Activated CD4-positive, alpha-beta memory T cell treated with anti-CD3 and anti-CD28 coated beads, Interleukin-2, amount 10 ng/mL, durations not matched to agents 7 days and 5 days (primary cell): ENCODE measurements at regions not wholly inside any gene's neighbourhood (a gene's known extent, or its start where the extent isn't known, plus 50 kb on each side); places are given as distances from the start of the nearest gene placed in this dataset.

ENCODE experiments used
- CTCF ChIA-PET: fragments of 350-600 bp; sonication (Branson Sonifier 250); formaldehyde crosslinking; loops from one replicate; lab custom pipeline; 2021; ENCODE audit warnings: antibody characterized with exemption, inconsistent platforms; lab: Charles Lee
- POLR2A ChIA-PET: fragments of 350-600 bp; sonication (Branson Sonifier 250); formaldehyde crosslinking; loops from one replicate; lab custom pipeline; 2021; ENCODE audit warnings: antibody characterized with exemption; lab: Charles Lee
- DNase-seq: peaks from one replicate; pipeline ENCODE4 v3.0.0-alpha.2; 2020
- H3K27ac Mint-ChIP-seq: one replicate; pipeline ENCODE4 v1.8.0; 2021; ENCODE audit warnings: mild to moderate bottlenecking, mixed read lengths
- H3K27me3 Mint-ChIP-seq: one replicate; pipeline ENCODE4 v1.8.0; 2021; ENCODE audit warnings: mixed read lengths
- H3K36me3 Mint-ChIP-seq: one replicate; pipeline ENCODE4 v1.8.0; 2021; ENCODE audit warnings: low read depth, mixed read lengths
- H3K4me1 Mint-ChIP-seq: one replicate; pipeline ENCODE4 v1.8.0; 2021; ENCODE audit warnings: mixed read lengths
- H3K4me3 Mint-ChIP-seq: one replicate; pipeline ENCODE4 v1.8.0; 2021; ENCODE audit warnings: mild to moderate bottlenecking, mixed read lengths
- H3K9me3 Mint-ChIP-seq: one replicate; pipeline ENCODE4 v1.8.0; 2021; ENCODE audit warnings: mixed read lengths

- Mint-ChIP-seq H3K36me3 (no peaks in the 10 kb centered on the region), H3K27ac (no peak overlapping the region), H3K9me3 (no peaks in the 10 kb centered on the region), H3K4me1 (no peaks in the 10 kb centered on the region), H3K27me3 (no peaks in the 10 kb centered on the region), H3K4me3 (no peak overlapping the region)
- CTCF ChIA-PET, result no interaction called here
- POLR2A ChIA-PET, result no interaction called here
- DNase-seq, result no peak
Observed at GRCh38 chrX:95884186-95884585, 800.5 kb upstream of the DIAPH2 start.

GRCh38 chrX:95885074-95885473, 799.6 kb upstream of the DIAPH2 start:
- no peaks in the 10 kb centered on the region for H3K27me3 Mint-ChIP-seq
- H3K27ac Mint-ChIP-seq, result no peak overlapping the region
- ChIA-PET CTCF (no interaction called here), POLR2A (no interaction called here)
- H3K4me1 Mint-ChIP-seq, result no peaks in the 10 kb centered on the region
- no peak for DNase-seq
- H3K9me3 Mint-ChIP-seq, result no peaks in the 10 kb centered on the region
- H3K36me3 Mint-ChIP-seq, result no peaks in the 10 kb centered on the region
- H3K4me3 Mint-ChIP-seq, result no peak overlapping the region

DNA sequence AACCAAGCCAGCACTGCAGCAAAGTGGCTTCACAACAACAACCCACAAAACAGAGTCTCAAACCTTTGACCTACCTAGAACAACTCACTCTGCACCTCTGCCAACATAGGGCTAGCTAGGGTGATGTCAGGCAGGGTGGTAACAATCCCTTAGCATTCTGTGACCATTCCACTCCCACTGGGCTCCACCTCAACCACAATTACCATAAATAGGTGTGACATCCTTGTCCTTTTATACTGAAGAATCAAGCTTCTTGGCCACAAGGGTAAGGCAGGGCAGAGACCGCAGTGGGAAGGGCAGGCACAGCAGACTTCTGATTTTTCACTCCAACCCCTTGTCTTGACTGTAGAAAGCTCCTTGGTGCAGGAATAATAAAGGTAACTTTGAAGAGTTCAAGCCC, 795.4 kb upstream of the DIAPH2 start:
- H3K36me3 Mint-ChIP-seq, result no peaks in the 10 kb centered on the region
- POLR2A ChIA-PET, result no interaction called here
- no peak for DNase-seq
- no peak overlapping the region for H3K27ac Mint-ChIP-seq
- CTCF ChIA-PET, result no interaction called here
- no peaks in the 10 kb centered on the region for H3K9me3 Mint-ChIP-seq
- no peaks in the 10 kb centered on the region for H3K27me3 Mint-ChIP-seq
- H3K4me3 Mint-ChIP-seq, result no peak overlapping the region
- no peaks in the 10 kb centered on the region for H3K4me1 Mint-ChIP-seq

DNA sequence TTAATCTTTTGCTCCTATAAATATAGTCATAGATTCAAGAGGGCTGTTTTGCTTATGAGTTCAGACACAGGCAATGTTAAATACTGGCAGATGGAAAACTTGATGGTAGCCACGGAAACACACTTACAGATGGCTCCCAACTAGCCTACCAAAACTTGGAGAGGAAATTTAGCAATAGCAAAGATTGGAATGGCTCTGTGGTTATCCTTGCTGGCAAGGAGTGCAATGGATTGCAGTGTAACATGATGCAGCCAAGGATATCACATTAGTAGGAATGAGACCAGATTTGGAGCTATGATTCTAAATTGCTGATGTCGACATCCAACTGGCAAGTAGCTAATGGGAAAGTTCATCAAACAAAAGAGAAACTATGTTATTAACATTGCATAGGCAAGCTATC, 791.0 kb upstream of the DIAPH2 start:
- Mint-ChIP-seq H3K36me3 (no peaks in the 10 kb centered on the region), H3K27ac (no peak overlapping the region), H3K9me3 (no peaks in the 10 kb centered on the region), H3K4me1 (no peaks in the 10 kb centered on the region), H3K27me3 (no peaks in the 10 kb centered on the region), H3K4me3 (no peak overlapping the region)
- no peak for DNase-seq
- POLR2A ChIA-PET, result no interaction called here
- CTCF ChIA-PET, result interaction anchor here (0.7 kb wide), 1 partner anchor 13 kb away, joined by 4 read pairs; no protein-coding TSS in a partner anchor

DNA sequence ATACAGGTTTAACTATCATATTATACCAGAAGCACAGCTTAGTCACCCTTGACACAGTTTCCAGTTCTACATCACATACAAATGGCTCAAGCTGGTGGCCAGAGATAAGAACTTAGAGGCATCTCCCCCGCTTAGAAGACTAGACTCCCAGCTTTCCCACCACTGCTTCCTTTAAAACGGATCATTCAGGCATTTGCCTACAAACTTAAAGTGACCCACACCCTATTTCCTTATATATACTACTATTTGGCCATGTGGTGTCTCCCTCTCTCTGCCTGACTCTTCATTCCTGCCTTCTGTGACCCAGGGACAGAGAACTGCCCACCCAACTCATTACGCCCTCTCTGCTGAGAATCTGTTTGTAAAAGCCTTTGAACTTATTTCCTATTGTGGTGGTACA, 781.2 kb upstream of the DIAPH2 start:
- no peak overlapping the region for H3K27ac Mint-ChIP-seq
- no peak overlapping the region for H3K4me3 Mint-ChIP-seq
- no peaks in the 10 kb centered on the region for H3K4me1 Mint-ChIP-seq
- H3K27me3 Mint-ChIP-seq, result no peaks in the 10 kb centered on the region
- ChIA-PET CTCF (no interaction called here), POLR2A (no interaction called here)
- no peaks in the 10 kb centered on the region for H3K9me3 Mint-ChIP-seq
- DNase-seq, result no peak
- no peaks in the 10 kb centered on the region for H3K36me3 Mint-ChIP-seq

GRCh38 chrX:95903975-95904374, 780.7 kb upstream of the DIAPH2 start:
- H3K27ac Mint-ChIP-seq, result no peak overlapping the region
- no peaks in the 10 kb centered on the region for H3K27me3 Mint-ChIP-seq
- DNase-seq, result no peak
- POLR2A ChIA-PET, result no interaction called here
- no peaks in the 10 kb centered on the region for H3K9me3 Mint-ChIP-seq
- H3K4me3 Mint-ChIP-seq, result no peak overlapping the region
- no peaks in the 10 kb centered on the region for H3K36me3 Mint-ChIP-seq
- H3K4me1 Mint-ChIP-seq, result no peaks in the 10 kb centered on the region
- CTCF ChIA-PET, result no interaction called here

- Mint-ChIP-seq H3K27ac (no peak overlapping the region), H3K27me3 (no peaks in the 10 kb centered on the region)
- CTCF ChIA-PET, result no interaction called here
Observed at GRCh38 chrX:95907081-95907480, 777.6 kb upstream of the DIAPH2 start.

DNA sequence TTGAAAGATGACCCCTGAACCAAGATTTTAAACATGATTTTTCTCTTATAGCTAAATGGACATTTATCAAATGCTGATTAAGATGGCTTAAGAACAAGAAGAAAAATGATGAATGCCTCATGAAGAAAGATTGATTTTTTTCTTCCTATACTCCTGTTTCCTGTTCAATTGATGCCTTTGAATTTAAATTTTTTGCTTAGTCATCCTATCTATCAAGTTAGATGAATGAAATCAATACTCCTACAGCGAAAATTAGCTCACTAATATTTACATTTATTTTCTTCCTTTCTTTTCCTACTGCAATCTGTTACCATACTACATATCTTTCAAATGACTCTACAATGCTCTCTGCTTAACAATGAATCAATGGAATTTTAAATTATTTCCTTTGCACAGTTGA, 773.6 kb upstream of the DIAPH2 start:
- Mint-ChIP-seq H3K27ac (no peak overlapping the region), H3K9me3 (no peaks in the 10 kb centered on the region)
- POLR2A ChIA-PET, result no interaction called here

More at GRCh38 chrX:95907081-95907480, 777.6 kb upstream of the DIAPH2 start:
- H3K4me1 Mint-ChIP-seq, result no peaks in the 10 kb centered on the region
- POLR2A ChIA-PET, result no interaction called here
- no peaks in the 10 kb centered on the region for H3K9me3 Mint-ChIP-seq
- no peak for DNase-seq
- H3K4me3 Mint-ChIP-seq, result no peak overlapping the region
- H3K36me3 Mint-ChIP-seq, result no peaks in the 10 kb centered on the region

GRCh38 chrX:95919605-95920004, 765.0 kb upstream of the DIAPH2 start:
- ChIA-PET CTCF (no interaction called here), POLR2A (no interaction called here)
- Mint-ChIP-seq H3K9me3 (no peaks in the 10 kb centered on the region), H3K27me3 (no peaks in the 10 kb centered on the region), H3K4me3 (no peak overlapping the region), H3K27ac (no peak overlapping the region), H3K4me1 (no peaks in the 10 kb centered on the region), H3K36me3 (no peaks in the 10 kb centered on the region)
- no peak for DNase-seq

More for the DNA sequence above, 773.6 kb upstream of the DIAPH2 start:
- Mint-ChIP-seq H3K4me1 (no peaks in the 10 kb centered on the region), H3K36me3 (no peaks in the 10 kb centered on the region), H3K27me3 (no peaks in the 10 kb centered on the region), H3K4me3 (no peak overlapping the region)
- no peak for DNase-seq
- CTCF ChIA-PET, result no interaction called here

DNA sequence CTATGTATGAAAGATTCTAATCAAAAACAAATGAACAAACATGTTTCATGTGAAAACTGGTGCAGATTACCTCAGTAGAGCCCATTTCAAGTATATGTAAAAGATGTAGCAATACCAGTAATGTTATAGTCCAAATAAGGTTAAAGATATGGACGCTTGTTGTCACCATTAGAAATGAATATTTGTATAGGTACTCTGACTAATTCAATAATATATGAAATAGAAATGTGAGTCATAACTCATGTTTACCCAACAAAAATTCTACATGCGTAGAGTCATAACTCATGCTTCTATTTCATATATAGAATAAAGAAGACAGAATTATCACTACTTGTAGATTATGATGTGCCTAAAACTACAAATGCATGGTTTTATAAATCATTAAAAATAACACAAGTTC, 739.1 kb upstream of the DIAPH2 start:
- CTCF ChIA-PET, result no interaction called here
- no peak for DNase-seq
- POLR2A ChIA-PET, result no interaction called here
- Mint-ChIP-seq H3K27ac (no peak overlapping the region), H3K4me3 (no peak overlapping the region), H3K27me3 (no peaks in the 10 kb centered on the region), H3K9me3 (no peaks in the 10 kb centered on the region), H3K36me3 (no peaks in the 10 kb centered on the region), H3K4me1 (no peaks in the 10 kb centered on the region)

DNA sequence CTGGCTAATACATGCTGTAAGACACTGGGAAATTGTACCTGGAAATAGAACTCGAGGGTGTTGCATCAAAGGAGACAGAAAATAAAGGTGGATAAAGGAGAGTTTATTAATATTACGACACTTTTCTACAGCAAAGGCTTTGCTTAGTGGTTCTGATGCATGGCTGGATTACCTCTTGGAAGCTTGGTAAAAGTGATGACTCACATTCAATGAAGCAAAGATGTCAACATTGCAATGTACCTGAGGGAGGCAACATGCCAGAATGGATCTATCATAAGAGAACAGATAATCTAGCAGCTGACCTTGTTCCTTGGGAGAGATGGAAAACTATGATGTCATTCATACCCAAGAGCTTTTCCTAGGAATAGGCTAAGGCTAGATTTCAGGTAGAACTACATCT, 735.1 kb upstream of the DIAPH2 start:
- ChIA-PET POLR2A (no interaction called here), CTCF (no interaction called here)
- DNase-seq, result no peak
- H3K4me3 Mint-ChIP-seq, result no peak overlapping the region
- H3K36me3 Mint-ChIP-seq, result no peaks in the 10 kb centered on the region
- no peaks in the 10 kb centered on the region for H3K9me3 Mint-ChIP-seq
- H3K4me1 Mint-ChIP-seq, result no peaks in the 10 kb centered on the region
- H3K27me3 Mint-ChIP-seq, result no peaks in the 10 kb centered on the region
- no peak overlapping the region for H3K27ac Mint-ChIP-seq

GRCh38 chrX:95950679-95951078, 734.0 kb upstream of the DIAPH2 start:
- DNase-seq, result no peak
- Mint-ChIP-seq H3K27ac (no peak overlapping the region), H3K9me3 (no peaks in the 10 kb centered on the region), H3K4me3 (no peak overlapping the region), H3K36me3 (no peaks in the 10 kb centered on the region), H3K27me3 (no peaks in the 10 kb centered on the region), H3K4me1 (no peaks in the 10 kb centered on the region)
- POLR2A ChIA-PET, result no interaction called here
- CTCF ChIA-PET, result no interaction called here

- Mint-ChIP-seq H3K27me3 (no peaks in the 10 kb centered on the region), H3K4me1 (no peaks in the 10 kb centered on the region), H3K9me3 (no peaks in the 10 kb centered on the region), H3K27ac (no peak overlapping the region), H3K36me3 (no peaks in the 10 kb centered on the region), H3K4me3 (no peak overlapping the region)
- DNase-seq, result no peak
- POLR2A ChIA-PET, result no interaction called here
- CTCF ChIA-PET, result no interaction called here
Observed at GRCh38 chrX:95953564-95953963, 731.1 kb upstream of the DIAPH2 start.

- Mint-ChIP-seq H3K27me3 (no peaks in the 10 kb centered on the region), H3K36me3 (no peaks in the 10 kb centered on the region), H3K4me1 (no peaks in the 10 kb centered on the region), H3K4me3 (no peak overlapping the region), H3K27ac (no peak overlapping the region), H3K9me3 (peaks cover 2% of the 10 kb centered on the region)
- POLR2A ChIA-PET, result no interaction called here
- CTCF ChIA-PET, result no interaction called here
- no peak for DNase-seq
Observed at GRCh38 chrX:95956745-95957144, 727.9 kb upstream of the DIAPH2 start.
